Embryonic facial prominence (tissue), 1 donor: ENCODE measurements at regions not wholly inside any gene's neighbourhood (a gene's known extent, or its start where the extent isn't known, plus 50 kb on each side); places are given as distances from the start of the nearest gene placed in this dataset.

Source experiments
- DNase-seq: peaks from one replicate; pipeline ENCODE4 v3.0.0-alpha.2; 2016; ENCODE audit errors: extremely low spot score

GRCh38 chr13:73967397-73968165 is 166.6 kb downstream of the KLF12 start:
- DNase-seq = no peak

DNA sequence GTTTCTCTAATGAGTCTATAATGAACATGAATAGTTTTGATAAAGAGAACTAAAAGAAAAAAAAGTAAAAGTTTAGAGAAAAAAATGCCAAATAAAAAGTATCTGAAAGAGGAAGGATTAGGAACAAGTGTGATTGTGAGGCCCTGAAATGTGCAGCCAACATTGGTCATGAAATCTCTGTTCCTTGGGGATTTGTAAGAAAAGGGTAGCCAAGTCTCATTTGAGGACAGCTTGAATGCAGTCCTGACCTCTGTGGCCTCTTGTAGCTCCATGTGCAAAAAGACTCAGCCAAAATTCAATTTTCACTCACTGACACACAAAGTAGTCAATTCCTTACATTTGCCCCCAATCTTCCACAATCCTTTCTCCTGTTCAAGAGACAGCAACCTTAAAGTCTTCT is 167.9 kb downstream of the KLF12 start:
- DNase-seq = no peak

DNA sequence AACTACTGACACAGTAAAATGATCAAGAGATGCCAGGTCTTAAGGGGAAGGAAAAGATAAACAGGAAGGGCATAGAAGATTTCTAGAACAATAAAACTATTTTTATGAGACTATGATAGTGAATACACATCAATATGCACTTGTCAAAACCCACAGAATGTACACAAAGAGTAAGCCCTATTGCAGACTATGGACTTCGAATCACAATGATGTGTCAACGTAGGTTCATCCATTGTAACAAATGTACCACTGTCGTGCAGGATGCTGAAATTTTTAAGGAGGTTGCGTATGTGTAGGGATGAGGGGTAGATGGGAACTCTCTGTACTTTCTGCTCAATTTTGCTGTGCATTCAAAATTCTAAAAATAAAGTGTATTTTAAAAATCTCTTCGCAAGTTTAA is 171.9 kb downstream of the KLF12 start:
- DNase-seq = no peak

- DNase-seq = no peak
These were observed 173.0 kb downstream of the KLF12 start for GRCh38 chr13:73961181-73961580.

DNA sequence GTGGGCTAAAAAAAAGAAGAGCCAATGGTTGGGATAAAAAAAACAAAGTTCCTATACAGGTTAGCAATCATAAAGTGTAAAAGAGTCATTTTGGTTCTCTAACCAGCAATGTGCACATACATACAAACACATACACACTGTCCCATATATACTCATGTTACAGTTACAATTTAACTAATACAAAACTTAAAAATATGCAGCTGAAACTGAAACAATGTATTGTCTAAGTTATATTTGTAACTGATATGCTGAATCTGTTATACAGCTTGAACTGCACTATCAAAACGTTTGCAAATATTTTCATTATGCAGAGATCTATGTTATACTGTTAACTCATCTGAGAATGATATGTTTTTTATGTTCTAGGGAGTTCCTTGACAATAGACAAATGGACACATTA is 173.7 kb downstream of the KLF12 start:
- no peak for DNase-seq

GRCh38 chr13:73958657-73959397 is 175.4 kb downstream of the KLF12 start:
- no peak for DNase-seq

DNA sequence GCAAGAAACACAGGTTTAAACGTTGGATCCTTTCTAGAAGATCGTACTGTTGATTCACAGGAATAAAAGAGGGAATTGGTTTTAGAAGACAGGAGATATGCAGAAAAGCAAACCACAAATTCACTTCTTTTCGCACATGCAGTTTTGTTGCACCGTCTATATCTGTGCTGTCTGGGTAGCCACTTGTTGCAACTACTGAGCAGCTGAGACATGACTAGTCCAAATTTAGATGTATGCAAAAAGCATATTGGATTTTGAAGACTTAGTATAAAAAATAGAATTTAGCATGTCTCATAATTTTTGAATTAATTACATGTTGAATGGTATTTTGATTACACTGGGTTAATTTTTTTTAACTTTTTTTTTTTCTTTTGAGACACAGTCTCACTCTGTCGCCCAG is 176.3 kb downstream of the KLF12 start:
- DNase-seq = no peak

DNA sequence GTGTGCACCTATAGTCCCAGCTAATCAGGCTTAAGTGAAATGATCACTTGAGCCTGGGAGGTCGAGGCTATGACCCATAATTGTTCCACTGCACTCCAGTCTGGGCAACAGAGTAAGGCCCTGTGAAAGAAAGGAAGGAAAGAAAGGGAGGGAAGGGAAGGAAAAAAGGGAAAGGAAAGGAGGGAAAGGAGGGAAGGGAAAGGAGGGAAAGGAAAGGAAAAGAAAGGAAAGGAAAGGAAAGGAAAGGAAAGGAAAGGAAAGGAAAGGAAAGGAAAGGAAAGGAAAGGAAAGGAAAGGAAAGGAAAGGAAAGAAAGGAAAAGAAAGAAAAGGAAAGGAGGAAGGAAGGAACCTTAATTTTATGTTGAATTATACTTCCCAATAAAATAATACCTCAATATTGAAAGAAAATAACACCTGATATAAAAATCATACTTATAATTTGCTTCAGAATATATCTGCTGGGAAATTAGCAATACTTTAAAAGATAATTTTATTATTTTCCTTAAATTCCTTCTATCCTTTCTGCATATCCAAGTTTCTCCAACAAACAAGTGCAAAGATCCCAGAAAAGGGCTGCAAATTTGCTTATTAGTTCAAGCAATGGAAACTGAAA is 177.3 kb downstream of the KLF12 start:
- no peak for DNase-seq

DNA sequence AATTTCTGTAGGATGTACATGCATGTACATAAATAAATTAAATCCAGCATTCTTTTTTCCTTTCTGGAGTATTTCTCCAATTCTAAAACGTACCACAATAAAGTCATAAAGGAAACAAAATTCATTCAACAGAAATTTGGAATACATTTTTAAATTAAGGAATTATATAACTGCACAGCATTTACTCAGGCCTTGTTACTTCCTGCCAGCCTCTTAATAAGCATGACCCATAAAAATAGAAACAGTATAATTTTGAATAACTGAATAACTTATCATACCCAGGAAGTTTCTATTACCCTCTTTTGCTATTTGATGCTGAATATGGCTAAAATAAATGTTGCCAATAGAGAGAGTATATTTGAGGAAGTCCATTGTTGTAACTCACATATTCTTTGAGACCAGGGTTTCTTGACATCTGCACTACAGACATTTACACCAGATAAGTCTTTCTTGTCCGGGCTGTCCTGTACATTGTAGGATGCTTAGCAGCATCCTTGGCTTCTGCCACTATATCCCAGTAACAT is 178.2 kb downstream of the KLF12 start:
- DNase-seq = no peak

DNA sequence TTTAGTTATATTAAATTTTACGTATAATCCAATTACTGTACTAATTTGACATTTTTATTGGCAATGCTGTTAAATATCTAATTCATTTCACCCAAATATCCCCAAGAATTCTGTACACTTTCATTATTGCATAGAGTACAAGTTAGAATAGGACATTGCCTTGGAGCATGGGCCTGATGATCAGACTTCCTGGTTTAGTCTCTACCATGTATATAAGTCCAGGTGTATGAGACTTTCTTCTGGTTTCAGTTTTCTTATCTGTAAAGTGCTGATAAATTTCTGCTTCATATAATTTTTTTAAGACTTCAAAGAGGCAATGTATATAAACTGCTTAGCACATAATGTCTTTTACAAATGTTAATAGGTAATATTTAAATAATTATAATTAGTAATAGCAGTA is 179.4 kb downstream of the KLF12 start:
- no peak for DNase-seq

- no peak for DNase-seq
These were observed 181.6 kb downstream of the KLF12 start for GRCh38 chr13:73952648-73953047.

DNA sequence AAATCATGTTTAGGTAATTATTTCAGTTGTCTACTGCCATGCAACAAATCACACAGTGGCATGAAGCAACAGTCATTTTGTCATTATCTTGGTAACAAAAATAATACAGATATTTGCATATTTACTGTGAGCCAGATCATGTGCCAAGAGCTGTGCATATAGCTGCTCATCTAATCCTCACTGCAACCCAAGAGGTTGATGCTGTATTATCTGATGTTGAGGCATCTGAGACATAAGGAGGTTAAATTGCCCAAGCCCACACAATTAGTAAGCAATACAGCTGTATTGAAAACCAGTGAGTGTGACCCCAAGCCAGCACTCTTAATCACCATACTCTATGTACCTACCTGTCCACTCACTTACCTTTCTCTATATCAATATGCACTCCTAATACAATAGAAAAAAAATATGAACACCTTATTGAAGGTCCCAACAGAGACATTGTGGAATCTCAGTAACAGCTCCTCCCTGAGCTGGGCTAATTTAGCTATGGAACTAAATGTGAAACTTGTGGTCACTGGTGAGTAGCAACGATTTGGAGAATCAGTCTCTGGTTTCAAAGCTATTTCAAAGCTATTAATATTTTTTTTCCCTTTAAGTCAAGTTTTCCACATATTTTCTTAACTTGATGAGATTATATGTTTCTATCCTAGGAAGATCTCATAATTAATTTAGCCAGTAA is 185.2 kb downstream of the KLF12 start:
- DNase-seq = no peak

DNA sequence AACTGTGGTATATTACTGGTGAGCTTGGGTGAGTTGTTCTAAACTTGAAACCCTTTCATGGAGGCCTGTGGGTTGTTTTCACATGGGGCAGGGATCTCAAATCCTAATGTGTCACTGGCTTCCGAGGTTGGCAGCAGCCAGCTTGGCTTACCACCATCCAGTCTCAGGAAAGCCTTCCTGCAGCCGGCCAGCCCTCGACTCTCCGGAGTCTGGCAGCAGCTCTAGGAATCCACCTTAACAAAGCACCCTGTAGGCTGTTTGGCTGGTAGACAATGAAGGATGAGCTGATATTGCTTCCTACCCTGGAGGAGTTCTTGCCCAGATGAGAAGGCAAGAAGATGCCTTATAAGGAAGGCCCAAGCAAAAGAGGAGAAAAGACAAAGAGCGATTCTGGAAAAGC is 188.3 kb downstream of the KLF12 start:
- DNase-seq = no peak

GRCh38 chr13:73945382-73945781 is 188.8 kb downstream of the KLF12 start:
- no peak for DNase-seq

DNA sequence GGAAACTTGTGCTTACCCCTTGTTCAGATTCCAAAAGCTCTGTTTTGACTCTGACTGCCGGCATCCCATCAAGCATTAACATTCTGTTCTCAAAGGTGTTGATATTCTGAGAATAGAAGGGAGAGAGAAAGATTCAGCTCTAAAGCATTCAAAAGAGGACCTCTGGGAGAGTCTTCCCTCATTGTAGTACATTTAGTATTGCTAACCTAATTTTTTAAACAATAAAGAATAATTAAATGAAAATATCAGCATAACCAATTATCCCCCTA is 190.3 kb downstream of the KLF12 start:
- no peak for DNase-seq

GRCh38 chr13:73943137-73943964 is 190.9 kb downstream of the KLF12 start:
- no peak for DNase-seq

- DNase-seq = no peak
These were observed 192.5 kb downstream of the KLF12 start for GRCh38 chr13:73941752-73942151.

DNA sequence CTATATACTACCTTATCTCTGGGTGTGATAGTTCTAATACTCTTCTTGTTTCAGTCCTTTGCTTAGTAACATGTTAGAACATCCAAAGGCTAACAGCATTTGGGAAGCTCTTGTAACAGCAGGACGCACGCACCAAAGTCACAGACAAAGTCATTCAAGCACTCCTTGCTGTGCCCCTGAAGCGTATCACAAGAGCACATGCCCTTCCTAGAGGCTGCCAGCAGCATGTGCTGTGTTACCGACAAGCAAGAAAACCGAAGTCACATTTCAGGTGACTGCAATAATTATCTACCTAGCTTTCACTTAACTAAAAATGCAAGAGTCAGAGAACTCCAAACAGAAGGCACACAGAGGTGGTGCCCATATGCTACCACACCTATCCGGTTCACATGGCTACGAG is 194.1 kb downstream of the KLF12 start:
- DNase-seq = no peak

DNA sequence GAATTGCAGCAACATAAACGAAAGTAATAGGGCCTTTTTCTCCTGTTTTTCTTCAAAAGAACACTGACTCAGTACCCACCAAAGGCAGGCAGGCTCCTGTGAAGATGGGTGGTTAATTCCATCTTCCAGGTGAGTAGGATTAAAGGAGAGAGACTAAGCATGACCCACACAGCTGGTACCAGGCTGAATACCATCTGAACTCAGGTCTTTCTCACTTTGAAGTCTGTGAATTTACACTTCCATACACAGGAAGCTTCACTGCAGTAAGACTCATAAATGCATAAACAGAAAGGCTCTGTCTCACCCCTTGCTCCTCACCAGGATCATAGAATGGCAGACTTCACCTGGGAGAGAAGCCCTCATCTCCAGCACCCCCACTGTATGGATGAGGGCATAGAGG is 194.6 kb downstream of the KLF12 start:
- DNase-seq = no peak

DNA sequence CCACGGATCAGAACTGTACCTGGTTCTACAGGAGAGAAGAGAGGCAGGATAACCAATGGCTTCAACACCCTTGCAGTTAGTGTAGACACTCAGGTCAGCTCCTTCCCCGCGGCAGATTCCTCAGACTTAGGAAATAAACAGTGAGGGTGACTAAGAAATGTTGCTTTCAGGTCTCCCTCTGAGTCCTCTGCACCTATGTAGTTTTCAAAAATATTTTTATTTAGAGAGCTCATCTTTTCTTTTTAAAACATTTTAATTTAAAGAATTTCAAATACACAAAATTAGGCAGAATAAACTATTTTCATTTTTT is 195.2 kb downstream of the KLF12 start:
- no peak for DNase-seq

DNA sequence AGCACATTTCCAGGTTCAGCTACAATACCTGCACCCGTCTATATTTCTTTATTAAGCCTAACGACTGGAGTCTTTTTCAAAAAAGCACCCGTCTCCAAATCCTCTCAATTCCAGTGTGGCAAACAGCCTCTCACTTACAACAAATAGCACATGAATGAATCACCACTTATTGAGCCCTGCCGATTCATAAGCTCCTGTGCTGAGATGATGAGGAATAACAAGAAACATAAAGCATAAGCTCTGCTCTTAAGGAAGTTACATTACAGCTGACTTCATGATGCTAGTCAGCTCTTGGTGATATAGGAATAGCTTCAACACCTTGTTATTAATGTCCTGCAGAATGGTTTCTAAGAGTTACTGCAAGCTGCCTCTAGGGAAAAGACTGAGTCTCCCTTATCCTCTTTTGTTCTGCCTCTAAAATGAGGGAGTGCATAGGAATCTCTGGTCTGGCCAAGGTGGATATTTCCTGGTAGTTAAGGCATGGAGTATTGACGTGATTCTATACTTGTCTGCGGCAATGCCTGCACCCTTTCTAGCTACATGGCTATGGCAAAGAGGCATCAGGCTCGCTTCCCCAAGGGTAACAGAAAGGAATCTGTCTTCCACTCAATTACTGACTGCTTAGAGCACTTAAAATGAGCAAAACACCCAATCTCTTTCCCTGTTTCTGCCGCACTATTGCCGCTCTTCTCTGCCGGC is 195.7 kb downstream of the KLF12 start:
- no peak for DNase-seq
